Activated T-cell treated with anti-CD3 and anti-CD28 coated beads for 48 hours (primary cell): ENCODE measurements at regions not wholly inside any gene's neighbourhood (a gene's known extent, or its start where the extent isn't known, plus 50 kb on each side); places are given as distances from the start of the nearest gene placed in this dataset.

Experiments
- DNase-seq: peaks from one replicate; pipeline ENCODE4 v3.0.0-alpha.2; 2020; ENCODE audit warnings: low read depth

GRCh38 chr4:58935332-58935731, 1825.1 kb upstream of the IGFBP7 start:
- no peak for DNase-seq

- DNase-seq, result no peak
Observed at GRCh38 chr4:58936436-58936835, 1826.3 kb upstream of the IGFBP7 start.

- no peak for DNase-seq
Observed at GRCh38 chr4:58940167-58940566, 1830.0 kb upstream of the IGFBP7 start.

GRCh38 chr4:58941286-58941685, 1831.1 kb upstream of the IGFBP7 start:
- no peak for DNase-seq

- no peak for DNase-seq
Observed at GRCh38 chr4:58953575-58953974, 1843.4 kb upstream of the IGFBP7 start.

GRCh38 chr4:58957711-58958110, 1847.5 kb upstream of the IGFBP7 start:
- DNase-seq, result no peak

- DNase-seq, result no peak
Observed at GRCh38 chr4:58961283-58961682, 1851.1 kb upstream of the IGFBP7 start.

GRCh38 chr4:58961925-58962324, 1851.7 kb upstream of the IGFBP7 start:
- no peak for DNase-seq

- DNase-seq, result no peak
Observed at GRCh38 chr4:58962424-58962823, 1852.2 kb upstream of the IGFBP7 start.

- DNase-seq, result no peak
Observed at GRCh38 chr4:58981828-58982227, 1871.6 kb upstream of the IGFBP7 start.

- DNase-seq, result no peak
Observed at GRCh38 chr4:58983887-58984286, 1873.7 kb upstream of the IGFBP7 start.

- no peak for DNase-seq
Observed at GRCh38 chr4:59002148-59002547, 1892.0 kb upstream of the IGFBP7 start.

- no peak for DNase-seq
Observed at GRCh38 chr4:59024257-59024656, 1914.1 kb upstream of the IGFBP7 start.

GRCh38 chr4:59037812-59038211, 1927.6 kb upstream of the IGFBP7 start:
- no peak for DNase-seq

- no peak for DNase-seq
Observed at GRCh38 chr4:59039046-59039445, 1928.9 kb upstream of the IGFBP7 start.

GRCh38 chr4:59044286-59044900, 1934.2 kb upstream of the IGFBP7 start:
- no peak for DNase-seq

- DNase-seq, result no peak
Observed at GRCh38 chr4:59054086-59054485, 1943.9 kb upstream of the IGFBP7 start.

- no peak for DNase-seq
Observed at GRCh38 chr4:59057804-59058203, 1947.6 kb upstream of the IGFBP7 start.

- DNase-seq, result no peak
Observed at GRCh38 chr4:59058543-59058942, 1948.4 kb upstream of the IGFBP7 start.

- no peak for DNase-seq
Observed at GRCh38 chr4:59060002-59060846, 1950.0 kb upstream of the IGFBP7 start.

GRCh38 chr4:59060895-59061294, 1950.7 kb upstream of the IGFBP7 start:
- no peak for DNase-seq

- DNase-seq, result no peak
Observed at GRCh38 chr4:59063015-59063720, 1953.0 kb upstream of the IGFBP7 start.
